ENCODE measurements at regions not wholly inside any gene's neighbourhood (a gene's known extent, or its start where the extent isn't known, plus 50 kb on each side); places are given as distances from the start of the nearest gene placed in this dataset.

- no peak for DNase-seq
Measured at GRCh38 chr10:2300231-2300630, 562.9 kb upstream of the ADARB2 start.

- DNase-seq = no peak
Measured at GRCh38 chr10:2296179-2296891, 559.0 kb upstream of the ADARB2 start.

- no peak for DNase-seq
Measured at GRCh38 chr10:2294739-2295138, 557.4 kb upstream of the ADARB2 start.

GRCh38 chr10:2284071-2284470 lies 546.7 kb upstream of the ADARB2 start:
- no peak for DNase-seq

- no peak for DNase-seq
Measured at GRCh38 chr10:2282202-2282601, 544.9 kb upstream of the ADARB2 start.

- peak in 1 of 2 experiments; percentile 17 for DNase-seq
Measured at GRCh38 chr10:2280713-2281300, 543.5 kb upstream of the ADARB2 start.

- DNase-seq = no peak
Measured at GRCh38 chr10:2279711-2280110, 542.4 kb upstream of the ADARB2 start.

- no peak for DNase-seq
Measured at GRCh38 chr10:2278363-2278762, 541.0 kb upstream of the ADARB2 start.

GRCh38 chr10:2263561-2263960 lies 526.2 kb upstream of the ADARB2 start:
- no peak for DNase-seq

- DNase-seq = no peak
Measured at GRCh38 chr10:2262878-2263277, 525.6 kb upstream of the ADARB2 start.

GRCh38 chr10:2262333-2262732 lies 525.0 kb upstream of the ADARB2 start:
- DNase-seq = no peak

GRCh38 chr10:2256241-2256640 lies 518.9 kb upstream of the ADARB2 start:
- no peak for DNase-seq

GRCh38 chr10:2252096-2252495 lies 514.8 kb upstream of the ADARB2 start:
- no peak for DNase-seq

GRCh38 chr10:2251631-2252030 lies 514.3 kb upstream of the ADARB2 start:
- no peak for DNase-seq

- DNase-seq = no peak
Measured at GRCh38 chr10:2246747-2247146, 509.4 kb upstream of the ADARB2 start.

GRCh38 chr10:2245580-2245979 lies 508.3 kb upstream of the ADARB2 start:
- no peak for DNase-seq

GRCh38 chr10:2244471-2244870 lies 507.1 kb upstream of the ADARB2 start:
- no peak for DNase-seq

- DNase-seq = no peak
Measured at GRCh38 chr10:2236876-2237275, 499.6 kb upstream of the ADARB2 start.

GRCh38 chr10:2232479-2232878 lies 495.2 kb upstream of the ADARB2 start:
- DNase-seq = no peak

- DNase-seq = no peak
Measured at GRCh38 chr10:2230478-2230877, 493.2 kb upstream of the ADARB2 start.

- no peak for DNase-seq
Measured at GRCh38 chr10:2228320-2228901, 491.1 kb upstream of the ADARB2 start.

- DNase-seq = no peak
Measured at GRCh38 chr10:2225609-2226008, 488.3 kb upstream of the ADARB2 start.

GRCh38 chr10:2223548-2224320 lies 486.4 kb upstream of the ADARB2 start:
- no peak for DNase-seq

- DNase-seq = no peak
Measured at GRCh38 chr10:2222631-2223030, 485.3 kb upstream of the ADARB2 start.
